HCT116 (cell line): ENCODE measurements at regions not wholly inside any gene's neighbourhood (a gene's known extent, or its start where the extent isn't known, plus 50 kb on each side); places are given as distances from the start of the nearest gene placed in this dataset.

ENCODE experiments used
- ATAC-seq: fragments of 200-7000 bp; cut with Tn5 transposase; 2 replicates; pipeline ENCODE4 v1.9.1; 2020; ENCODE audit warnings: mild to moderate bottlenecking, moderate library complexity
- BruUV-seq: library from RNA; stranded (reverse); fragments of 400-500 nt; replicated peaks from 2 replicates; lab custom pipeline; 2021; lab: Mats Ljungman, UMichigan
- CTCF ChIA-PET: fragments of 300-600 bp; sonication (Branson Sonifier 250); formaldehyde crosslinking; loops from one replicate; lab custom pipeline; 2021; ENCODE audit warnings: antibody characterized with exemption; lab: Charles Lee
- POLR2A ChIA-PET: fragments of 300-600, 350-600 bp; sonication (Branson Sonifier 250); formaldehyde crosslinking; loops from one replicate; lab custom pipeline; 2021; ENCODE audit warnings: antibody characterized with exemption; lab: Charles Lee
- RAD21 ChIA-PET, 2 experiments: fragments of 300-600 bp; sonication (Branson Sonifier 250); formaldehyde crosslinking; loops; one replicate each; lab custom pipeline; 2023; ENCODE audit warnings: low total read pairs in 2 of 2; ENCODE audit not compliant: uncharacterized antibody in 2 of 2, unreplicated experiment in 2 of 2, low non-redundant PET in 1 of 2; lab: Charles Lee
- DNase-seq: peaks from one replicate; pipeline ENCODE4 v3.0.0-alpha.2; 2010; ENCODE audit warnings: low read depth, low spot score
- H2AFZ ChIP-seq: fragments of 200-600 bp; shearing (Covaris generic), sonication (generic); 2 replicates; pipeline ENCODE4 v1.6.1; 2017; ENCODE audit warnings: low read depth, mixed run types, mixed read lengths, antibody characterized with exemption, low read length; ENCODE audit not compliant: poor library complexity, severe bottlenecking
- H3K27ac ChIP-seq: 2 replicates; pipeline ENCODE4 v1.5.1; 2012; ENCODE audit warnings: low read depth, low read length
- H3K27me3 ChIP-seq: fragments of 200-600 bp; sonication (generic); 2 replicates; pipeline ENCODE4 v1.6.1; 2016; ENCODE audit warnings: mixed run types, low read length, mixed read lengths; ENCODE audit not compliant: insufficient read depth
- H3K36me3 ChIP-seq, 2 experiments: fragments of 200-500 bp in 1 of 2; fragments of 200-600 bp in 1 of 2; sonication (Bioruptor generic) in 1 of 2; sonication (generic) in 1 of 2; 2 replicates each; pipeline versions ENCODE4 v1.5.1 to v1.6.1; 2014 to 2016; ENCODE audit warnings: low read length in 2 of 2, inconsistent platforms in 1 of 2, mixed read lengths in 1 of 2, mixed run types in 1 of 2; ENCODE audit not compliant: insufficient read depth in 2 of 2, control insufficient read depth in 1 of 2
- H3K4me1 ChIP-seq, 2 experiments: fragments of 200-600 bp in 1 of 2; sonication (generic) in 1 of 2; 2 replicates each; pipeline versions ENCODE4 v1.5.1 to v1.6.1; 2012 to 2017; ENCODE audit warnings: low read length in 2 of 2, inconsistent platforms in 1 of 2, mild to moderate bottlenecking in 1 of 2, mixed read lengths in 1 of 2, mixed run types in 1 of 2, moderate library complexity in 1 of 2; ENCODE audit not compliant: insufficient read depth in 2 of 2, control insufficient read depth in 1 of 2
- H3K4me2 ChIP-seq: fragments of 200-600 bp; sonication (generic); 2 replicates; pipeline ENCODE4 v1.6.1; 2017; ENCODE audit warnings: mixed run types, low read length, mixed read lengths
- H3K4me3 ChIP-seq, 2 experiments: fragments of 200-600 bp in 1 of 2; sonication (generic) in 1 of 2; replicated peaks in 1 of 2; 2 replicates each; pipeline ENCODE4 v1.5.1; 2011 to 2016; ENCODE audit warnings: low read length in 2 of 2, control low read depth in 1 of 2, low read depth in 1 of 2, mild to moderate bottlenecking in 1 of 2, mixed read lengths in 1 of 2, mixed run types in 1 of 2
- H3K79me2 ChIP-seq: fragments of 200-600 bp; sonication (generic); 2 replicates; pipeline ENCODE4 v1.6.1; 2017; ENCODE audit warnings: mild to moderate bottlenecking, mixed run types, low read length, moderate library complexity, mixed read lengths; ENCODE audit not compliant: insufficient read depth
- H3K9ac ChIP-seq: fragments of 200-600 bp; sonication (generic); 2 replicates; pipeline ENCODE4 v1.6.1; 2016; ENCODE audit warnings: low read length, mixed read lengths
- H3K9me2 ChIP-seq: fragments of 200-600 bp; sonication (generic), shearing (Covaris generic); 2 replicates; pipeline ENCODE4 v1.6.1; 2017; ENCODE audit warnings: mixed run types, mild to moderate bottlenecking, moderate library complexity; ENCODE audit not compliant: insufficient read depth
- H3K9me3 ChIP-seq, 2 experiments: fragments of 200-500 bp in 1 of 2; fragments of 200-600 bp in 1 of 2; sonication (Bioruptor generic) in 1 of 2; sonication (generic) in 1 of 2; 2 replicates each; pipeline ENCODE4 v1.6.1; 2014 to 2017; ENCODE audit warnings: low read length in 2 of 2, mixed read lengths in 2 of 2, inconsistent platforms in 1 of 2, low read depth in 1 of 2, mild to moderate bottlenecking in 1 of 2, mixed run types in 1 of 2, moderate library complexity in 1 of 2; ENCODE audit not compliant: control insufficient read depth in 1 of 2, insufficient read depth in 1 of 2
- H4K20me1 ChIP-seq: fragments of 200-600 bp; sonication (generic), shearing (Covaris generic); 2 replicates; pipeline ENCODE4 v1.6.1; 2017; ENCODE audit warnings: mixed run types, mild to moderate bottlenecking, moderate library complexity; ENCODE audit not compliant: insufficient read depth
- CBX3 ChIP-seq: IDR thresholded peaks from 2 replicates; pipeline ENCODE4 v1.6.1; 2012; ENCODE audit warnings: low read depth
- EGR1 ChIP-seq: IDR thresholded peaks from 2 replicates; pipeline ENCODE4 v1.6.1; 2012; ENCODE audit warnings: low read depth
- ELF1 ChIP-seq: IDR thresholded peaks from 2 replicates; pipeline ENCODE4 v1.6.1; 2012; ENCODE audit warnings: low read depth, borderline replicate concordance
- EZH2phosphoT487 ChIP-seq: fragments of 200-600 bp; IDR thresholded peaks from 2 replicates; pipeline ENCODE4 v1.6.1; 2018; ENCODE audit warnings: antibody characterized with exemption, borderline replicate concordance
- FOSL1 ChIP-seq: IDR thresholded peaks from 2 replicates; pipeline ENCODE4 v1.6.1; 2012; ENCODE audit warnings: low read depth
- JUND ChIP-seq: IDR thresholded peaks from 2 replicates; pipeline ENCODE4 v1.6.1; 2012
- POLR2AphosphoS5 ChIP-seq: IDR thresholded peaks from 2 replicates; pipeline ENCODE4 v1.6.1; 2011; ENCODE audit warnings: mild to moderate bottlenecking, low read depth, low read length, moderate library complexity
- RAD21 ChIP-seq: IDR thresholded peaks from 2 replicates; pipeline ENCODE4 v1.6.1; 2012; ENCODE audit warnings: low read depth, mild to moderate bottlenecking
- SIN3A ChIP-seq: IDR thresholded peaks from 2 replicates; pipeline ENCODE4 v1.6.1; 2012; ENCODE audit warnings: low read depth
- SP1 ChIP-seq: IDR thresholded peaks from 2 replicates; pipeline ENCODE4 v1.6.1; 2012; ENCODE audit warnings: low read depth
- SRF ChIP-seq: IDR thresholded peaks from 2 replicates; pipeline ENCODE4 v1.6.1; 2012; ENCODE audit warnings: low read depth
- YY1 ChIP-seq: IDR thresholded peaks from 2 replicates; pipeline ENCODE4 v1.6.1; 2011; ENCODE audit warnings: low read length, low read depth, moderate library complexity, mild to moderate bottlenecking; ENCODE audit not compliant: insufficient replicate concordance; ENCODE audit errors: extremely low read depth
- ZBTB33 ChIP-seq: IDR thresholded peaks from 2 replicates; pipeline ENCODE4 v1.6.1; 2011; ENCODE audit warnings: mild to moderate bottlenecking, low read length, moderate library complexity; ENCODE audit not compliant: insufficient replicate concordance; ENCODE audit errors: extremely low read depth
- ZNF274 ChIP-seq: fragments of 200-500 bp; sonication (Bioruptor generic); IDR thresholded peaks from 2 replicates; pipeline ENCODE4 v1.6.1; 2014; ENCODE audit warnings: mild to moderate bottlenecking, low read depth, low read length, inconsistent platforms
- intact Hi-C: fragments of 100-400 bp; cut with micrococcal nuclease; formaldehyde crosslinking; loops from 2 replicates; pipeline ENCODE4 v1.10.0; 2022
- TF ChIP-seq, protein P1 (sequence below): IDR thresholded peaks from 2 replicates; pipeline ENCODE4 v1.6.1; 2012; ENCODE audit warnings: low read depth
- TF ChIP-seq, protein P2 (sequence below): IDR thresholded peaks from 2 replicates; pipeline ENCODE4 v1.6.1; 2012
- TF ChIP-seq, protein P3 (sequence below): IDR thresholded peaks from 2 replicates; pipeline ENCODE4 v1.6.1; 2012
- TF ChIP-seq, protein P4 (sequence below), 3 experiments: fragments of 200-600 bp in 1 of 3; sonication (generic) in 1 of 3; IDR thresholded peaks in 2 of 3; conservative IDR thresholded peaks in 1 of 3; 2 replicates each; pipeline ENCODE4 v1.5.1; 2012 to 2017; ENCODE audit warnings: low read depth in 2 of 3, low read length in 2 of 3, antibody characterized with exemption in 1 of 3, borderline replicate concordance in 1 of 3, control low read depth in 1 of 3, mild to moderate bottlenecking in 1 of 3, mixed read lengths in 1 of 3, mixed run types in 1 of 3, moderate library complexity in 1 of 3; ENCODE audit not compliant: insufficient read depth in 1 of 3

- Histone ChIP-seq H3K27ac (no peak overlapping the region), H2AFZ (no peak overlapping the region), H3K36me3 (no peaks in the 10 kb centered on the region), H3K4me2 (no peak overlapping the region), H3K27me3 (no peaks in the 10 kb centered on the region), H3K4me1 (no peaks in the 10 kb centered on the region), H3K9ac (no peak overlapping the region), H4K20me1 (no peaks in the 10 kb centered on the region), H3K79me2 (no peaks in the 10 kb centered on the region), H3K4me3 (no peak overlapping the region), H3K9me3 (peaks cover 11 to 23% of the 10 kb centered on the region in 2 experiments; a peak in 3 of 4 replicates), H3K9me2 (no peaks in the 10 kb centered on the region)
- TF ChIP-seq CBX3: no peak
- no peak for TF ChIP-seq SIN3A
- TF ChIP-seq RAD21: no peak
- TF ChIP-seq, protein P1, sequence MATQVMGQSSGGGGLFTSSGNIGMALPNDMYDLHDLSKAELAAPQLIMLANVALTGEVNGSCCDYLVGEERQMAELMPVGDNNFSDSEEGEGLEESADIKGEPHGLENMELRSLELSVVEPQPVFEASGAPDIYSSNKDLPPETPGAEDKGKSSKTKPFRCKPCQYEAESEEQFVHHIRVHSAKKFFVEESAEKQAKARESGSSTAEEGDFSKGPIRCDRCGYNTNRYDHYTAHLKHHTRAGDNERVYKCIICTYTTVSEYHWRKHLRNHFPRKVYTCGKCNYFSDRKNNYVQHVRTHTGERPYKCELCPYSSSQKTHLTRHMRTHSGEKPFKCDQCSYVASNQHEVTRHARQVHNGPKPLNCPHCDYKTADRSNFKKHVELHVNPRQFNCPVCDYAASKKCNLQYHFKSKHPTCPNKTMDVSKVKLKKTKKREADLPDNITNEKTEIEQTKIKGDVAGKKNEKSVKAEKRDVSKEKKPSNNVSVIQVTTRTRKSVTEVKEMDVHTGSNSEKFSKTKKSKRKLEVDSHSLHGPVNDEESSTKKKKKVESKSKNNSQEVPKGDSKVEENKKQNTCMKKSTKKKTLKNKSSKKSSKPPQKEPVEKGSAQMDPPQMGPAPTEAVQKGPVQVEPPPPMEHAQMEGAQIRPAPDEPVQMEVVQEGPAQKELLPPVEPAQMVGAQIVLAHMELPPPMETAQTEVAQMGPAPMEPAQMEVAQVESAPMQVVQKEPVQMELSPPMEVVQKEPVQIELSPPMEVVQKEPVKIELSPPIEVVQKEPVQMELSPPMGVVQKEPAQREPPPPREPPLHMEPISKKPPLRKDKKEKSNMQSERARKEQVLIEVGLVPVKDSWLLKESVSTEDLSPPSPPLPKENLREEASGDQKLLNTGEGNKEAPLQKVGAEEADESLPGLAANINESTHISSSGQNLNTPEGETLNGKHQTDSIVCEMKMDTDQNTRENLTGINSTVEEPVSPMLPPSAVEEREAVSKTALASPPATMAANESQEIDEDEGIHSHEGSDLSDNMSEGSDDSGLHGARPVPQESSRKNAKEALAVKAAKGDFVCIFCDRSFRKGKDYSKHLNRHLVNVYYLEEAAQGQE: no peak
- no peak for TF ChIP-seq ELF1
- TF ChIP-seq FOSL1: no peak
- no peak for TF ChIP-seq JUND
- no peak for TF ChIP-seq EGR1
- TF ChIP-seq, protein P2, sequence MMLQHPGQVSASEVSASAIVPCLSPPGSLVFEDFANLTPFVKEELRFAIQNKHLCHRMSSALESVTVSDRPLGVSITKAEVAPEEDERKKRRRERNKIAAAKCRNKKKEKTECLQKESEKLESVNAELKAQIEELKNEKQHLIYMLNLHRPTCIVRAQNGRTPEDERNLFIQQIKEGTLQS: no peak
- TF ChIP-seq ZNF274: no peak
- TF ChIP-seq, protein P3, sequence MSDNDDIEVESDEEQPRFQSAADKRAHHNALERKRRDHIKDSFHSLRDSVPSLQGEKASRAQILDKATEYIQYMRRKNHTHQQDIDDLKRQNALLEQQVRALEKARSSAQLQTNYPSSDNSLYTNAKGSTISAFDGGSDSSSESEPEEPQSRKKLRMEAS: no peak
- no peak for TF ChIP-seq POLR2AphosphoS5
- TF ChIP-seq ZBTB33: no peak
- TF ChIP-seq EZH2phosphoT487: no peak
- TF ChIP-seq, protein P4, sequence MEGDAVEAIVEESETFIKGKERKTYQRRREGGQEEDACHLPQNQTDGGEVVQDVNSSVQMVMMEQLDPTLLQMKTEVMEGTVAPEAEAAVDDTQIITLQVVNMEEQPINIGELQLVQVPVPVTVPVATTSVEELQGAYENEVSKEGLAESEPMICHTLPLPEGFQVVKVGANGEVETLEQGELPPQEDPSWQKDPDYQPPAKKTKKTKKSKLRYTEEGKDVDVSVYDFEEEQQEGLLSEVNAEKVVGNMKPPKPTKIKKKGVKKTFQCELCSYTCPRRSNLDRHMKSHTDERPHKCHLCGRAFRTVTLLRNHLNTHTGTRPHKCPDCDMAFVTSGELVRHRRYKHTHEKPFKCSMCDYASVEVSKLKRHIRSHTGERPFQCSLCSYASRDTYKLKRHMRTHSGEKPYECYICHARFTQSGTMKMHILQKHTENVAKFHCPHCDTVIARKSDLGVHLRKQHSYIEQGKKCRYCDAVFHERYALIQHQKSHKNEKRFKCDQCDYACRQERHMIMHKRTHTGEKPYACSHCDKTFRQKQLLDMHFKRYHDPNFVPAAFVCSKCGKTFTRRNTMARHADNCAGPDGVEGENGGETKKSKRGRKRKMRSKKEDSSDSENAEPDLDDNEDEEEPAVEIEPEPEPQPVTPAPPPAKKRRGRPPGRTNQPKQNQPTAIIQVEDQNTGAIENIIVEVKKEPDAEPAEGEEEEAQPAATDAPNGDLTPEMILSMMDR (IDR thresholded peaks at IDR 0.05 in 2 of 3, conservative IDR thresholded peaks at IDR 0.05 in 1 of 3; ENCODE audit: borderline replicate concordance in 1 of 3, insufficient read depth in 1 of 3, low read depth in 2 of 3, low read length in 2 of 3): no peak
- no peak for TF ChIP-seq SRF
- TF ChIP-seq YY1: no peak
- no peak for TF ChIP-seq SP1
- intact Hi-C loops: no loop called here
- BruUV-seq: no TSS peak
- ChIA-PET POLR2A (no interaction called here), CTCF (no interaction called here), RAD21 (no interaction called here)
- DNase-seq: no peak
- no peak for ATAC-seq
These were observed 567.3 kb upstream of the ZNF717 start for GRCh38 chr3:76352511-76353284.
